BJ (cell line): ENCODE measurements at regions not wholly inside any gene's neighbourhood (a gene's known extent, or its start where the extent isn't known, plus 50 kb on each side); places are given as distances from the start of the nearest gene placed in this dataset.
"Not testable (repeated sequence)": the region's sequence is repeated elsewhere in the genome, so short reads cannot be mapped to it uniquely, and the experiment has no call there.

Experiments used
- CTCF ChIA-PET: fragments of 350-600 bp; formaldehyde crosslinking; extraction: SDS; loops from one replicate; lab custom pipeline; 2021; ENCODE audit warnings: antibody characterized with exemption, inconsistent platforms; lab: Yijun Ruan, JAX
- POLR2A ChIA-PET: fragments of 300-600 bp; sonication (Branson Sonifier 250); formaldehyde crosslinking; extraction: SDS; loops from one replicate; lab custom pipeline; 2021; ENCODE audit warnings: antibody characterized with exemption; lab: Charles Lee
- DNase-seq: peaks from one replicate; pipeline ENCODE4 v3.0.0-alpha.2; 2011; ENCODE audit warnings: low read depth
- H3K27me3 ChIP-seq: 2 replicates; pipeline ENCODE4 v1.6.0; 2011; ENCODE audit warnings: low read length; ENCODE audit not compliant: control insufficient read depth, insufficient read depth
- H3K36me3 ChIP-seq: 2 replicates; pipeline ENCODE4 v1.5.1; 2011; ENCODE audit warnings: low read length; ENCODE audit not compliant: control insufficient read depth, insufficient read depth
- H3K4me3 ChIP-seq: 2 replicates; pipeline ENCODE4 v1.5.1; 2011; ENCODE audit warnings: low read depth, mild to moderate bottlenecking, control low read depth, low read length

GRCh38 chr2:111327726-111328125, 207.0 kb downstream of the BCL2L11 start:
- CTCF ChIA-PET, POLR2A ChIA-PET, H3K36me3 ChIP-seq, H3K4me3 ChIP-seq, DNase-seq, H3K27me3 ChIP-seq: not testable (repeated sequence)

- H3K4me3 ChIP-seq, POLR2A ChIA-PET, CTCF ChIA-PET, DNase-seq, H3K27me3 ChIP-seq, H3K36me3 ChIP-seq: not testable (repeated sequence)
Measured at GRCh38 chr2:111329309-111329708, 208.6 kb downstream of the BCL2L11 start.

GRCh38 chr2:111331099-111331724, 210.5 kb downstream of the BCL2L11 start:
- H3K4me3 ChIP-seq, H3K36me3 ChIP-seq, DNase-seq, H3K27me3 ChIP-seq, POLR2A ChIA-PET, CTCF ChIA-PET: not testable (repeated sequence)

GRCh38 chr2:111335220-111335907, 214.7 kb downstream of the BCL2L11 start:
- H3K4me3 ChIP-seq, DNase-seq, H3K27me3 ChIP-seq, H3K36me3 ChIP-seq, POLR2A ChIA-PET, CTCF ChIA-PET: not testable (repeated sequence)

GRCh38 chr2:111338474-111338873, 217.8 kb downstream of the BCL2L11 start:
- H3K36me3 ChIP-seq, POLR2A ChIA-PET, DNase-seq, H3K4me3 ChIP-seq, H3K27me3 ChIP-seq, CTCF ChIA-PET: not testable (repeated sequence)

GRCh38 chr2:111339476-111339875, 218.8 kb downstream of the BCL2L11 start:
- DNase-seq, POLR2A ChIA-PET, H3K27me3 ChIP-seq, H3K36me3 ChIP-seq, H3K4me3 ChIP-seq, CTCF ChIA-PET: not testable (repeated sequence)

- H3K27me3 ChIP-seq, POLR2A ChIA-PET, H3K4me3 ChIP-seq, CTCF ChIA-PET, H3K36me3 ChIP-seq, DNase-seq: not testable (repeated sequence)
Measured at GRCh38 chr2:111344590-111344989, 223.9 kb downstream of the BCL2L11 start.

GRCh38 chr2:111345439-111345838, 224.7 kb downstream of the BCL2L11 start:
- CTCF ChIA-PET, POLR2A ChIA-PET, H3K27me3 ChIP-seq, H3K4me3 ChIP-seq, DNase-seq, H3K36me3 ChIP-seq: not testable (repeated sequence)

GRCh38 chr2:111346018-111346930, 225.6 kb downstream of the BCL2L11 start:
- H3K36me3 ChIP-seq, H3K4me3 ChIP-seq, H3K27me3 ChIP-seq, POLR2A ChIA-PET, CTCF ChIA-PET, DNase-seq: not testable (repeated sequence)

- H3K36me3 ChIP-seq, CTCF ChIA-PET, POLR2A ChIA-PET, H3K27me3 ChIP-seq, DNase-seq, H3K4me3 ChIP-seq: not testable (repeated sequence)
Measured at GRCh38 chr2:111347695-111348094, 227.0 kb downstream of the BCL2L11 start.

- CTCF ChIA-PET, POLR2A ChIA-PET, H3K27me3 ChIP-seq: not testable (repeated sequence)
Measured at GRCh38 chr2:111348316-111348715, 227.6 kb downstream of the BCL2L11 start.

GRCh38 chr2:111355022-111355817, 234.5 kb downstream of the BCL2L11 start:
- H3K36me3 ChIP-seq, H3K4me3 ChIP-seq, H3K27me3 ChIP-seq, CTCF ChIA-PET, DNase-seq, POLR2A ChIA-PET: not testable (repeated sequence)

More at GRCh38 chr2:111348316-111348715, 227.6 kb downstream of the BCL2L11 start:
- H3K4me3 ChIP-seq, DNase-seq, H3K36me3 ChIP-seq: not testable (repeated sequence)
